Breast epithelium (tissue), 3 donors: ENCODE measurements at regions not wholly inside any gene's neighbourhood (a gene's known extent, or its start where the extent isn't known, plus 50 kb on each side); places are given as distances from the start of the nearest gene placed in this dataset.
"Not testable (repeated sequence)": the region's sequence is repeated elsewhere in the genome, so short reads cannot be mapped to it uniquely, and the experiment has no call there.

ENCODE experiments used
- CTCF ChIP-seq, 3 donors: fragments of 450-650 bp; IDR thresholded peaks; one replicate each; pipeline ENCODE4 v1.5.1; 2016 to 2017; ENCODE audit warnings: antibody characterized with exemption in 3 of 3, mild to moderate bottlenecking in 3 of 3, moderate library complexity in 3 of 3
- POLR2A ChIP-seq: fragments of 450-650 bp; IDR thresholded peaks from one replicate; pipeline ENCODE4 v1.6.1; 2016; ENCODE audit warnings: antibody characterized with exemption, mild to moderate bottlenecking, moderate library complexity

DNA sequence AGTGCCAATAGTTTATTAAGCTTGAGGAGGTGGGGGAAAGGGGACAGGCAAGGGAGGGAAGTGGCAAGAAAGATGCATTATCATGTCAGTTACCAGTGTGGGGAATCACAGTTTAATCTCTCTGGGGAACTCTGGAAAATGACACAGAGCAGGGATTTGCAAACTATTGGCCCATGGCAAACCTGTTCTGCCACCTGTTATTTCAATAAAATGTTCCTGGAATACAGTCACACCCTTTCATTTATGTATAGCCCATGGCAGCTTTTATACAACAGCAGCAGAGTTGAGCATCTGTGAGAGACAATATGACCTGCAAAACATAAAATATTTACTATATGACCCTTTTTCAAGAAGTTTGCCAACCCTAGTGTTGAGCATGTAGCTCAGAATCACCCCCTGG lies 140.5 kb downstream of the NPIPA7 start:
- TF ChIP-seq POLR2A; CTCF (IDR thresholded peaks at IDR 0.05): not testable (repeated sequence)
